Suprapubic skin (tissue), 3 donors: ENCODE measurements at regions not wholly inside any gene's neighbourhood (a gene's known extent, or its start where the extent isn't known, plus 50 kb on each side); places are given as distances from the start of the nearest gene placed in this dataset.

Source experiments
- EP300 ChIP-seq: sonication (generic); formaldehyde crosslinking; IDR thresholded peaks from one replicate; pipeline ENCODE4 v1.6.1; 2017; ENCODE audit warnings: antibody characterized with exemption
- TF ChIP-seq, protein P1 (sequence below), 2 donors: fragments of 200-600 bp in 1 of 2; fragments of 450-650 bp in 1 of 2; sonication (generic) in 1 of 2; IDR thresholded peaks; one replicate each; pipeline ENCODE4 v1.5.1; 2016 to 2019; ENCODE audit warnings: antibody characterized with exemption in 2 of 2, mild to moderate bottlenecking in 1 of 2, moderate library complexity in 1 of 2

DNA sequence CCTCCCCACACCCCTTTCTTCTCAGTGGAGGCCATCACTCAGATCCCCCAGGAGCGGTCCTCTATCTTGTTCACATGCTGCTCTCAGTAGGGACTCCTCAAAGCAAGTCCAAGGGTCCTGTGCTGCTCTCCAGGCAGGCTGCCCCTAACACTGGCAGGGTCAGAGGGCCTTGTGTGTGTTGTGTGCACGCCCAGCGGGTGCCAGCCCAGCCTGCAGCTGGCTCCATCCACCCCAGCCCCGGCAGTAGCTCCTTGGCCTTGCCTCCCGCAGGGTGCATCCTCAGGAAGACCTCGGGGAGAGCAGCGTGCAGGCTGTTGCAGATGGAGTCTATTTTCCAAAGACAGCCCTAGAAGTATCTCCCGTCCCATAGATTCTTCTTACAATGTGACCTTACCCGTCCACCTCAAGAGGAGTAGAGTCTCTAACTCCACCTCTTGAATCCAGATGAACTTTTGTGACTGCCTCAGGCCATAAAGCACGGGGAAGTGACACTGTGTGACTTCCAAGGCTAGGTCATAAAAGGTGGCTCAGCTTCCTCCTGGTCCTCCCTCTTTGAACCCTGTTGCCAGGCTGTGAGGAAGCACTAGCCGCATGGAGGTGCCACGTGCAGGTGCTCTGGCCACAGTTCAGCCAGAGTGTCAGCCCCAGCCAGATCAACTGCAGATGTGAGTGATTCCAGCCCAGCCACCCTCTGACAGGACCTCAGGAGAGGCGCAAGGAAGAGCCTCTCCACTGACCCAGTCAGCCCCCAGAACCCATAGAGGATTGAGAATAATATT is 531.6 kb downstream of the SHQ1 start:
- TF ChIP-seq, protein P1, sequence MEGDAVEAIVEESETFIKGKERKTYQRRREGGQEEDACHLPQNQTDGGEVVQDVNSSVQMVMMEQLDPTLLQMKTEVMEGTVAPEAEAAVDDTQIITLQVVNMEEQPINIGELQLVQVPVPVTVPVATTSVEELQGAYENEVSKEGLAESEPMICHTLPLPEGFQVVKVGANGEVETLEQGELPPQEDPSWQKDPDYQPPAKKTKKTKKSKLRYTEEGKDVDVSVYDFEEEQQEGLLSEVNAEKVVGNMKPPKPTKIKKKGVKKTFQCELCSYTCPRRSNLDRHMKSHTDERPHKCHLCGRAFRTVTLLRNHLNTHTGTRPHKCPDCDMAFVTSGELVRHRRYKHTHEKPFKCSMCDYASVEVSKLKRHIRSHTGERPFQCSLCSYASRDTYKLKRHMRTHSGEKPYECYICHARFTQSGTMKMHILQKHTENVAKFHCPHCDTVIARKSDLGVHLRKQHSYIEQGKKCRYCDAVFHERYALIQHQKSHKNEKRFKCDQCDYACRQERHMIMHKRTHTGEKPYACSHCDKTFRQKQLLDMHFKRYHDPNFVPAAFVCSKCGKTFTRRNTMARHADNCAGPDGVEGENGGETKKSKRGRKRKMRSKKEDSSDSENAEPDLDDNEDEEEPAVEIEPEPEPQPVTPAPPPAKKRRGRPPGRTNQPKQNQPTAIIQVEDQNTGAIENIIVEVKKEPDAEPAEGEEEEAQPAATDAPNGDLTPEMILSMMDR (IDR thresholded peaks at IDR 0.05) = no peak
- no peak for TF ChIP-seq EP300
